ENCODE measurements at regions not wholly inside any gene's neighbourhood (a gene's known extent, or its start where the extent isn't known, plus 50 kb on each side); places are given as distances from the start of the nearest gene placed in this dataset.
"Not testable (repeated sequence)": the region's sequence is repeated elsewhere in the genome, so short reads cannot be mapped to it uniquely, and the experiment has no call there.

GRCh38 chr17:46424187-46424884 lies 62.8 kb upstream of the ARL17B start:
- not testable (repeated sequence) for TF ChIP-seq ESRRA (IDR thresholded peaks at IDR 0.05; ENCODE audit: low read length); POLR2AphosphoS5 (IDR thresholded peaks at IDR 0.05; ENCODE audit: low read length); POLR2A (IDR thresholded peaks at IDR 0.05; ENCODE audit: low read depth, low read length); CREM (IDR thresholded peaks at IDR 0.05; ENCODE audit: low read depth); EZH2 (IDR thresholded peaks at IDR 0.05; ENCODE audit: borderline replicate concordance, control insufficient read depth, low read depth, low read length); FOXK2 (IDR thresholded peaks at IDR 0.05); MXI1 (IDR thresholded peaks at IDR 0.05; ENCODE audit: low read depth, low read length); SUZ12 (IDR thresholded peaks at IDR 0.05; ENCODE audit: unreplicated experiment)
